Testis (tissue), 2 donors: ENCODE measurements at regions not wholly inside any gene's neighbourhood (a gene's known extent, or its start where the extent isn't known, plus 50 kb on each side); places are given as distances from the start of the nearest gene placed in this dataset.

ENCODE experiments used
- POLR2A ChIP-seq: fragments of 450-650 bp; IDR thresholded peaks from one replicate; pipeline ENCODE4 v1.6.1; 2017; ENCODE audit warnings: antibody characterized with exemption, mild to moderate bottlenecking, moderate library complexity
- TF ChIP-seq, protein P1 (sequence below), 3 experiments: fragments of 450-650 bp in 2 of 3; fragments of 200-600 bp in 1 of 3; sonication (generic) in 1 of 3; IDR thresholded peaks; one replicate each; pipeline ENCODE4 v1.5.1; 2016 to 2019; ENCODE audit warnings: antibody characterized with exemption in 3 of 3, mild to moderate bottlenecking in 2 of 3, moderate library complexity in 1 of 3

DNA sequence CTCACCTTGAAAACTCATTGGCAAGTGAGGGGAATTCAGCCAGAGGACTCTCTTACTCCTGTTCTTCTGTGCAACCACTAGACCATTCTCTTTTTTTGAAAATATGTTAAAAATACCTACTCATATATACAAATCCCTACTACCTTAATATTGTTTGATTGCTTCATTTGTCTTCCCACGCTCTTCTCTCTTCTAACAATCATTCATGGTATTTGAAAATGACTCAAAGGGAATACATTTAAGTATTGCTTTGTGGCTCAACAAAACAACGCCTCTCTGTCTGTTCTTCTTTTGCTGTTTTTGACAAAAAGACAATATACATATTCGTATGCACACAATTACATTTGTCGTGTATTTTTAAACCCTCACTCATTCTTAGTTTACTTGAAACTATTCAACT lies 589.4 kb downstream of the ANKRD50 start:
- TF ChIP-seq, protein P1, sequence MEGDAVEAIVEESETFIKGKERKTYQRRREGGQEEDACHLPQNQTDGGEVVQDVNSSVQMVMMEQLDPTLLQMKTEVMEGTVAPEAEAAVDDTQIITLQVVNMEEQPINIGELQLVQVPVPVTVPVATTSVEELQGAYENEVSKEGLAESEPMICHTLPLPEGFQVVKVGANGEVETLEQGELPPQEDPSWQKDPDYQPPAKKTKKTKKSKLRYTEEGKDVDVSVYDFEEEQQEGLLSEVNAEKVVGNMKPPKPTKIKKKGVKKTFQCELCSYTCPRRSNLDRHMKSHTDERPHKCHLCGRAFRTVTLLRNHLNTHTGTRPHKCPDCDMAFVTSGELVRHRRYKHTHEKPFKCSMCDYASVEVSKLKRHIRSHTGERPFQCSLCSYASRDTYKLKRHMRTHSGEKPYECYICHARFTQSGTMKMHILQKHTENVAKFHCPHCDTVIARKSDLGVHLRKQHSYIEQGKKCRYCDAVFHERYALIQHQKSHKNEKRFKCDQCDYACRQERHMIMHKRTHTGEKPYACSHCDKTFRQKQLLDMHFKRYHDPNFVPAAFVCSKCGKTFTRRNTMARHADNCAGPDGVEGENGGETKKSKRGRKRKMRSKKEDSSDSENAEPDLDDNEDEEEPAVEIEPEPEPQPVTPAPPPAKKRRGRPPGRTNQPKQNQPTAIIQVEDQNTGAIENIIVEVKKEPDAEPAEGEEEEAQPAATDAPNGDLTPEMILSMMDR (IDR thresholded peaks at IDR 0.05), result no peak
- no peak for TF ChIP-seq POLR2A
